Left forelimb (tissue), 1 donor: ENCODE measurements at regions not wholly inside any gene's neighbourhood (a gene's known extent, or its start where the extent isn't known, plus 50 kb on each side); places are given as distances from the start of the nearest gene placed in this dataset.
"Not testable (repeated sequence)": the region's sequence is repeated elsewhere in the genome, so short reads cannot be mapped to it uniquely, and the experiment has no call there.

Experiments
- DNase-seq: peaks from one replicate; pipeline ENCODE4 v3.0.0-alpha.2; 2018; ENCODE audit warnings: low spot score

- no peak for DNase-seq
These were observed 413.9 kb downstream of the HGF start for GRCh38 chr7:81355911-81356310.

- no peak for DNase-seq
These were observed 420.8 kb downstream of the HGF start for GRCh38 chr7:81349044-81349443.

GRCh38 chr7:81339946-81340345 lies 421.1 kb upstream of the SEMA3C start:
- no peak for DNase-seq

- no peak for DNase-seq
These were observed 414.7 kb upstream of the SEMA3C start for GRCh38 chr7:81333536-81333935.

GRCh38 chr7:81333004-81333403 lies 414.2 kb upstream of the SEMA3C start:
- DNase-seq: no peak

- DNase-seq: no peak
These were observed 412.5 kb upstream of the SEMA3C start for GRCh38 chr7:81331061-81332018.

GRCh38 chr7:81330108-81330507 lies 411.3 kb upstream of the SEMA3C start:
- DNase-seq: no peak

GRCh38 chr7:81327468-81328266 lies 408.8 kb upstream of the SEMA3C start:
- DNase-seq: no peak

- no peak for DNase-seq
These were observed 403.1 kb upstream of the SEMA3C start for GRCh38 chr7:81321949-81322348.

- no peak for DNase-seq
These were observed 398.9 kb upstream of the SEMA3C start for GRCh38 chr7:81317741-81318140.

GRCh38 chr7:81308643-81309322 lies 389.9 kb upstream of the SEMA3C start:
- no peak for DNase-seq

GRCh38 chr7:81301815-81302214 lies 383.0 kb upstream of the SEMA3C start:
- DNase-seq: no peak

- no peak for DNase-seq
These were observed 381.9 kb upstream of the SEMA3C start for GRCh38 chr7:81300753-81301152.

GRCh38 chr7:81299711-81300110 lies 380.9 kb upstream of the SEMA3C start:
- no peak for DNase-seq

- no peak for DNase-seq
These were observed 380.3 kb upstream of the SEMA3C start for GRCh38 chr7:81298951-81299666.

- DNase-seq: no peak
These were observed 378.5 kb upstream of the SEMA3C start for GRCh38 chr7:81297317-81297716.

- DNase-seq: no peak
These were observed 377.9 kb upstream of the SEMA3C start for GRCh38 chr7:81296726-81297125.

GRCh38 chr7:81294897-81295515 lies 376.2 kb upstream of the SEMA3C start:
- no peak for DNase-seq

- no peak for DNase-seq
These were observed 375.0 kb upstream of the SEMA3C start for GRCh38 chr7:81293806-81294205.

GRCh38 chr7:81286754-81287153 lies 367.9 kb upstream of the SEMA3C start:
- not testable (repeated sequence) for DNase-seq

GRCh38 chr7:81285142-81285871 lies 366.5 kb upstream of the SEMA3C start:
- DNase-seq: no peak
